Endothelial cell (in vitro differentiated cells): ENCODE measurements at regions not wholly inside any gene's neighbourhood (a gene's known extent, or its start where the extent isn't known, plus 50 kb on each side); places are given as distances from the start of the nearest gene placed in this dataset.

Source experiments
- DNase-seq: peaks from one replicate; pipeline ENCODE4 v3.0.0; 2021; ENCODE audit warnings: low spot score
- H3K27ac Mint-ChIP-seq: one replicate; pipeline ENCODE4 v1.8.0; 2021; ENCODE audit warnings: mixed read lengths, inconsistent platforms; ENCODE audit not compliant: unreplicated experiment
- H3K27me3 Mint-ChIP-seq: one replicate; pipeline ENCODE4 v1.8.0; 2021; ENCODE audit warnings: mild to moderate bottlenecking, moderate library complexity, mixed read lengths, inconsistent platforms; ENCODE audit not compliant: unreplicated experiment
- H3K36me3 Mint-ChIP-seq: one replicate; pipeline ENCODE4 v1.8.0; 2021; ENCODE audit warnings: mild to moderate bottlenecking, low read depth, mixed read lengths, inconsistent platforms; ENCODE audit not compliant: unreplicated experiment
- H3K4me1 Mint-ChIP-seq: one replicate; pipeline ENCODE4 v1.8.0; 2021; ENCODE audit warnings: mild to moderate bottlenecking, mixed read lengths, inconsistent platforms; ENCODE audit not compliant: unreplicated experiment
- H3K4me3 Mint-ChIP-seq: one replicate; pipeline ENCODE4 v1.8.0; 2021; ENCODE audit warnings: mild to moderate bottlenecking, mixed read lengths, inconsistent platforms; ENCODE audit not compliant: unreplicated experiment
- H3K9me3 Mint-ChIP-seq: one replicate; pipeline ENCODE4 v1.8.0; 2021; ENCODE audit warnings: mixed read lengths, inconsistent platforms; ENCODE audit not compliant: unreplicated experiment
- CTCF ChIP-seq: fragments of 200-600 bp; sonication (generic); IDR thresholded peaks from one replicate; pipeline ENCODE4 v1.5.0; 2021; ENCODE audit warnings: antibody characterized with exemption; ENCODE audit not compliant: unreplicated experiment

- no peak overlapping the region for H3K4me3 Mint-ChIP-seq
- H3K36me3 Mint-ChIP-seq, result no peaks in the 10 kb centered on the region
- H3K27me3 Mint-ChIP-seq, result peaks cover 2% of the 10 kb centered on the region
- H3K4me1 Mint-ChIP-seq, result peaks cover 15% of the 10 kb centered on the region
- TF ChIP-seq CTCF, result peak; percentile 28
- no peak overlapping the region for H3K27ac Mint-ChIP-seq
- peak; percentile 69 for DNase-seq
- no peaks in the 10 kb centered on the region for H3K9me3 Mint-ChIP-seq
Measured at GRCh38 chr1:17922833-17923232, 167.7 kb downstream of the ACTL8 start.

GRCh38 chr1:17923666-17924065 is 168.5 kb downstream of the ACTL8 start:
- TF ChIP-seq CTCF, result no peak
- no peak overlapping the region for H3K27ac Mint-ChIP-seq
- no peak overlapping the region for H3K4me3 Mint-ChIP-seq
- no peak for DNase-seq
- H3K4me1 Mint-ChIP-seq, result peaks cover 15% of the 10 kb centered on the region
- H3K36me3 Mint-ChIP-seq, result no peaks in the 10 kb centered on the region
- H3K9me3 Mint-ChIP-seq, result no peaks in the 10 kb centered on the region
- peaks cover 2% of the 10 kb centered on the region for H3K27me3 Mint-ChIP-seq

GRCh38 chr1:17924578-17924977 is 169.4 kb downstream of the ACTL8 start:
- Mint-ChIP-seq H3K4me3 (no peak overlapping the region), H3K27me3 (peaks cover 4% of the 10 kb centered on the region), H3K27ac (no peak overlapping the region), H3K4me1 (peaks cover 15% of the 10 kb centered on the region), H3K9me3 (no peaks in the 10 kb centered on the region), H3K36me3 (no peaks in the 10 kb centered on the region)
- no peak for TF ChIP-seq CTCF
- DNase-seq, result no peak

- Mint-ChIP-seq H3K4me1 (peaks cover 15% of the 10 kb centered on the region), H3K27me3 (peaks cover 4% of the 10 kb centered on the region)
- no peak for DNase-seq
Measured at GRCh38 chr1:17925290-17926237, 170.4 kb downstream of the ACTL8 start.

More at GRCh38 chr1:17925290-17926237, 170.4 kb downstream of the ACTL8 start:
- H3K27ac Mint-ChIP-seq, result no peak overlapping the region
- no peak for TF ChIP-seq CTCF
- H3K9me3 Mint-ChIP-seq, result no peaks in the 10 kb centered on the region
- H3K36me3 Mint-ChIP-seq, result no peaks in the 10 kb centered on the region
- no peak overlapping the region for H3K4me3 Mint-ChIP-seq
